ENCODE measurements at regions not wholly inside any gene's neighbourhood (a gene's known extent, or its start where the extent isn't known, plus 50 kb on each side); places are given as distances from the start of the nearest gene placed in this dataset.

DNA sequence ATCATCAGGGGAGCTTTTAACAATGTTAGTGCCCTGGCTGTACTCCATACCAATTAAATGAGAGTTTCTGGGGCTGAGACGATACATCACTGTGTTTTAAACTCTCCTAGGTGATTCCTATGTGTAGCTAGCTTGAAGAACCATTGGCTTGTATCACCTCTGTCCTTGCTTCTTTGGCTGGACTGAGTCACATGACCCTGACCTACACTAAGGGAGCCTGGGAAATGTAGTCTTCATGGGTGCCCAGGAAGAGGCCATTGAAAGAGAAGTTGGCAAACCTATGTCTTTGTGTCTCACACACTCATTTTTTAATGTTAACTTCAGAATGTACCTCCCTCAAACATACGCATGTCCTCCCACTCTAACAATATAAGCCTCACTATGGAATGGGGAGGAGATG is 506.6 kb downstream of the DHX35 start:
- no peaks in the 10 kb centered on the region for H3K9me3 ChIP-seq (ENCODE audit: low read depth)
- DNase-seq: no peak
- H4K20me1 ChIP-seq (ENCODE audit: insufficient read depth): no peaks in the 10 kb centered on the region
- no peaks in the 10 kb centered on the region for H3K4me1 ChIP-seq (ENCODE audit: insufficient read depth)
- H2AFZ ChIP-seq: no peak overlapping the region
- no peaks in the 10 kb centered on the region for H3F3A ChIP-seq (ENCODE audit: insufficient read depth)
- TF ChIP-seq EZH2 (IDR thresholded peaks at IDR 0.05; ENCODE audit: insufficient read depth, poor library complexity, severe bottlenecking) (no peak), EZH2phosphoT487 (IDR thresholded peaks at IDR 0.05; ENCODE audit: insufficient read depth, low read depth) (no peak)
- in situ Hi-C loops (cut with MboI): no loop called here
- no peaks in the 10 kb centered on the region for H3K27me3 ChIP-seq (replicated peaks; ENCODE audit: insufficient read depth)
- 54 to 55% methylated on average over 2 of the region's 2 CpGs for WGBS, 2 experiments (ENCODE audit: low coverage in 1 of 2, low lambda C conversion rate in 2 of 2, missing lambda C conversion rate in 2 of 2)
- H3K4me3 ChIP-seq: no peak overlapping the region
- no peaks in the 10 kb centered on the region for H3K79me2 ChIP-seq (ENCODE audit: insufficient read depth)
- H3K4me2 ChIP-seq (ENCODE audit: unreplicated experiment): no peak overlapping the region
- H3K27ac ChIP-seq: no peak overlapping the region
- H3K36me3 ChIP-seq (ENCODE audit: low read depth): no peaks in the 10 kb centered on the region
- H3K9ac ChIP-seq: no peak overlapping the region
- no peaks in the 10 kb centered on the region for H3K9me2 ChIP-seq (ENCODE audit: insufficient read depth)

DNA sequence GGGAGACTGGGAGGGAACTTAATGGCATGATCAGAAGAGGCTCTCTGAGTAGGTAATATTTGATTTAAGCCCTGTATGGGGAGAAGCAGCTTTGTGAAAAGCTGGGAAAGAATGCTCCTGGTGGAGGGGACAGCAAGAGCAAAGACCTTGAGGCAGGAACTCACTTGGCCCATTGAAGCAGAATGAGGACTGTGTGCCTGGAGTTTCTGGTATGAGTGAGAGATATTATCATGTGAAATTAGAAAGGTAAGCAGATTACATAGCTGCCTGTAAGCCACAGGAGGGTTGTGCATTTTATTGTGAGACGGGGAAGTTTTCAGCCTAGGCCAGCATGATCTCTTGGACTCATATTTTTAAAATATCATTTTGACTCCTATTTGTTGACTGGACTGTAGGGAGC is 502.1 kb downstream of the DHX35 start:
- Histone ChIP-seq H3K27ac (no peak overlapping the region), H3K4me3 (no peak overlapping the region), H3F3A (ENCODE audit: insufficient read depth) (no peaks in the 10 kb centered on the region), H3K4me2 (ENCODE audit: unreplicated experiment) (no peak overlapping the region), H3K36me3 (ENCODE audit: low read depth) (no peaks in the 10 kb centered on the region), H3K79me2 (ENCODE audit: insufficient read depth) (no peaks in the 10 kb centered on the region), H3K4me1 (ENCODE audit: insufficient read depth) (no peaks in the 10 kb centered on the region), H3K9ac (no peak overlapping the region), H3K27me3 (replicated peaks; ENCODE audit: insufficient read depth) (no peaks in the 10 kb centered on the region), H3K9me2 (ENCODE audit: insufficient read depth) (no peaks in the 10 kb centered on the region), H3K9me3 (ENCODE audit: low read depth) (no peaks in the 10 kb centered on the region), H4K20me1 (ENCODE audit: insufficient read depth) (no peaks in the 10 kb centered on the region), H2AFZ (no peak overlapping the region)
- no peak for DNase-seq
- TF ChIP-seq EZH2phosphoT487 (IDR thresholded peaks at IDR 0.05; ENCODE audit: insufficient read depth, low read depth): no peak
- TF ChIP-seq EZH2 (IDR thresholded peaks at IDR 0.05; ENCODE audit: insufficient read depth, poor library complexity, severe bottlenecking): no peak
- 15 to 32% methylated on average over 1 of the region's 1 CpG for WGBS, 2 experiments (ENCODE audit: low coverage in 1 of 2, low lambda C conversion rate in 2 of 2, missing lambda C conversion rate in 2 of 2)
- in situ Hi-C loops (cut with MboI): no loop called here

DNA sequence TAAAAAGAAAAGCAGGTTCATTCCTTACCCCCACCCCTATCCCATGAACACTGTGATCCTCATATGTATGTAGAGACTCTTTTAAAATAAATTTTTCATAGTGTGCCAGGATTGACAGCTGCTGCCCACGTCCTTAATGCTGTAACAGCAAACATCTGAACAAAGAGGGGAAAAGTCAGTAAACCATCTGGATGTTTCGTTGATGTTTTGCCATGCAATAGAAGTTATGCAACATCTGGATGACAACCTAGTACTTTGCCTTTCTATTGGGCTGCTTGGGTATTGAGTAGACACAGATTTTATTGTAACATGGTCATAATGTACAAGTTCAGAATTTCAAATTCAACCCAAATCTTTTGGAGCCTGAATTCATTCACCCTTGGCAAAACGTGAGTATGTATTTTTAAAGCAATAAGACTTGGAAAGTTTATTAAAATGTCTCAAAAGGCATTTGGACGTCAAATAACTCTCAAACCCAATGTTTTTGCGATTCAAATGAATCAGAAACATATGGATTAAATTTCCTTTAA is 500.3 kb downstream of the DHX35 start:
- no peak overlapping the region for H3K4me3 ChIP-seq
- H3K79me2 ChIP-seq (ENCODE audit: insufficient read depth): no peaks in the 10 kb centered on the region
- no peak overlapping the region for H3K9ac ChIP-seq
- H3F3A ChIP-seq (ENCODE audit: insufficient read depth): no peaks in the 10 kb centered on the region
- no peaks in the 10 kb centered on the region for H3K9me2 ChIP-seq (ENCODE audit: insufficient read depth)
- no peaks in the 10 kb centered on the region for H3K4me1 ChIP-seq (ENCODE audit: insufficient read depth)
- WGBS, 2 experiments (ENCODE audit: low coverage in 1 of 2, low lambda C conversion rate in 2 of 2, missing lambda C conversion rate in 2 of 2): 1 to 3% methylated on average over 5 of the region's 5 CpGs
- no peak overlapping the region for H3K4me2 ChIP-seq (ENCODE audit: unreplicated experiment)
- H4K20me1 ChIP-seq (ENCODE audit: insufficient read depth): no peaks in the 10 kb centered on the region
- H3K27ac ChIP-seq: no peak overlapping the region
- in situ Hi-C loops (cut with MboI): no loop called here
- TF ChIP-seq EZH2phosphoT487 (IDR thresholded peaks at IDR 0.05; ENCODE audit: insufficient read depth, low read depth): no peak
- no peak for TF ChIP-seq EZH2 (IDR thresholded peaks at IDR 0.05; ENCODE audit: insufficient read depth, poor library complexity, severe bottlenecking)
- H3K9me3 ChIP-seq (ENCODE audit: low read depth): no peaks in the 10 kb centered on the region
- H3K36me3 ChIP-seq (ENCODE audit: low read depth): no peaks in the 10 kb centered on the region
- H2AFZ ChIP-seq: no peak overlapping the region
- no peaks in the 10 kb centered on the region for H3K27me3 ChIP-seq (replicated peaks; ENCODE audit: insufficient read depth)
- no peak for DNase-seq

GRCh38 chr20:39458452-39458851 is 496.3 kb downstream of the DHX35 start:
- Histone ChIP-seq H3K9ac (no peak overlapping the region), H3K9me2 (ENCODE audit: insufficient read depth) (no peaks in the 10 kb centered on the region), H3K36me3 (ENCODE audit: low read depth) (no peaks in the 10 kb centered on the region), H2AFZ (no peak overlapping the region), H4K20me1 (ENCODE audit: insufficient read depth) (no peaks in the 10 kb centered on the region), H3F3A (ENCODE audit: insufficient read depth) (no peaks in the 10 kb centered on the region), H3K9me3 (ENCODE audit: low read depth) (no peaks in the 10 kb centered on the region), H3K27me3 (replicated peaks; ENCODE audit: insufficient read depth) (no peaks in the 10 kb centered on the region), H3K27ac (no peak overlapping the region), H3K79me2 (ENCODE audit: insufficient read depth) (no peaks in the 10 kb centered on the region), H3K4me3 (no peak overlapping the region), H3K4me1 (ENCODE audit: insufficient read depth) (no peaks in the 10 kb centered on the region), H3K4me2 (ENCODE audit: unreplicated experiment) (no peak overlapping the region)
- in situ Hi-C loops (cut with MboI): no loop called here
- TF ChIP-seq EZH2 (IDR thresholded peaks at IDR 0.05; ENCODE audit: insufficient read depth, poor library complexity, severe bottlenecking): no peak
- TF ChIP-seq EZH2phosphoT487 (IDR thresholded peaks at IDR 0.05; ENCODE audit: insufficient read depth, low read depth): no peak
- DNase-seq: no peak
- WGBS, 2 experiments (ENCODE audit: low coverage in 1 of 2, low lambda C conversion rate in 2 of 2, missing lambda C conversion rate in 2 of 2): 45 to 50% methylated on average over 1 of the region's 1 CpG

DNA sequence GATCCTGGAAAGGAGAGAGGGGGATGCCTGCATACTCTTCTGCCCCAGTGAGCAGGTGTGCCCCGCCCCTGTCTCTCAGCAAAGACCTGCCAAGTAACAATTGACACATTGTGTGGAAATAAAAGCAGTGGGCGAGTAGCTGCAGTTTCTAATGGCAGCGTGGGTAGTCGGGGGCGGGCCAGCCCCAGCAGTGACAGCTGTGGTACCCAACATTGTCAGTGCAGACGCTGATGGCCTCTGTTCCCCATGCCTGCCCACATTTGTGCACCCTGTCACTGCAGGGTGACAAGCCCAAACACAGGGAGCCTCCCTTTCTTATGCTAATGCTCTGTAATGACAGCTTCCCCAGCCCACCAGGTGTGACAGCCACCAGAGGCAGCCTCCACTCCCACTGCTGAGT is 491.7 kb downstream of the DHX35 start:
- no peak for DNase-seq
- H3K9me3 ChIP-seq (ENCODE audit: low read depth): no peaks in the 10 kb centered on the region
- H3F3A ChIP-seq (ENCODE audit: insufficient read depth): no peaks in the 10 kb centered on the region
- H3K4me3 ChIP-seq: no peak overlapping the region
- no peaks in the 10 kb centered on the region for H3K36me3 ChIP-seq (ENCODE audit: low read depth)
- no peaks in the 10 kb centered on the region for H3K27me3 ChIP-seq (replicated peaks; ENCODE audit: insufficient read depth)
- H3K4me2 ChIP-seq (ENCODE audit: unreplicated experiment): no peak overlapping the region
- in situ Hi-C loops (cut with MboI): no loop called here
- H3K9ac ChIP-seq: no peak overlapping the region
- H3K4me1 ChIP-seq (ENCODE audit: insufficient read depth): no peaks in the 10 kb centered on the region
- no peaks in the 10 kb centered on the region for H4K20me1 ChIP-seq (ENCODE audit: insufficient read depth)
- H3K27ac ChIP-seq: no peak overlapping the region
- no peak overlapping the region for H2AFZ ChIP-seq
- H3K9me2 ChIP-seq (ENCODE audit: insufficient read depth): no peaks in the 10 kb centered on the region
- WGBS, 2 experiments (ENCODE audit: low coverage in 1 of 2, low lambda C conversion rate in 2 of 2, missing lambda C conversion rate in 2 of 2): 50 to 53% methylated on average over 6 of the region's 6 CpGs
- no peaks in the 10 kb centered on the region for H3K79me2 ChIP-seq (ENCODE audit: insufficient read depth)
- TF ChIP-seq EZH2 (IDR thresholded peaks at IDR 0.05; ENCODE audit: insufficient read depth, poor library complexity, severe bottlenecking) (no peak), EZH2phosphoT487 (IDR thresholded peaks at IDR 0.05; ENCODE audit: insufficient read depth, low read depth) (no peak)
